ENCODE measurements at regions not wholly inside any gene's neighbourhood (a gene's known extent, or its start where the extent isn't known, plus 50 kb on each side); places are given as distances from the start of the nearest gene placed in this dataset.
"Not testable (repeated sequence)": the region's sequence is repeated elsewhere in the genome, so short reads cannot be mapped to it uniquely, and the experiment has no call there.

- no peak overlapping the region for H3K4me3 Mint-ChIP-seq
- no peak overlapping the region for H3K27ac Mint-ChIP-seq
- no peaks in the 10 kb centered on the region for H3K4me1 Mint-ChIP-seq (ENCODE audit: low read depth)
- intact Hi-C loops (cut with micrococcal nuclease): no loop called here
- no peaks in the 10 kb centered on the region for H3K9me3 Mint-ChIP-seq
- H3K27me3 Mint-ChIP-seq: no peaks in the 10 kb centered on the region
- H3K36me3 Mint-ChIP-seq (ENCODE audit: low read depth): no peaks in the 10 kb centered on the region
Observed at GRCh38 chr1:189117072-189117770, 1360.4 kb downstream of the BRINP3 start.

DNA sequence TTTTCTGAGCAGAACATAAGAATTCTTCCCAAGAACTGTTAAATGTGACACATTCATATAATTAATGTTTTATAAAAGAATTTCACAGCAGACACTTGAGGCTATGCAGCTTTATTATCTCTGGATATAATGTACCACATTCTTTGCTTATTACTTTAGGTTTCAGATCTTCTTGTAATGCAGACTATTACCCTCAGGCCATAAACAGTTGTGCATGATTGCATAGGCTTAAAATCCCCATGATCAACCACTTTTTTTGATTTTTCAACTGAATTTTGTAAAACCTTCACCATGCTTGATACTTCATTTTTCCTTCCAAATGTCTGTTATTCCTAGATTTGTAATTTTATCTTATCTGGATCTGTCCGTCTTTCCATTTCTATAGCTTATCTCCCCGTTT lies 1355.7 kb downstream of the BRINP3 start:
- intact Hi-C loops (cut with micrococcal nuclease): no loop called here
- H3K27me3 Mint-ChIP-seq: no peaks in the 10 kb centered on the region
- H3K4me1 Mint-ChIP-seq (ENCODE audit: low read depth): no peaks in the 10 kb centered on the region
- H3K27ac Mint-ChIP-seq: no peak overlapping the region
- H3K4me3 Mint-ChIP-seq: no peak overlapping the region
- peaks cover 10% of the 10 kb centered on the region for H3K9me3 Mint-ChIP-seq
- H3K36me3 Mint-ChIP-seq (ENCODE audit: low read depth): no peaks in the 10 kb centered on the region

GRCh38 chr1:189125694-189126093 lies 1352.0 kb downstream of the BRINP3 start:
- H3K4me1 Mint-ChIP-seq (ENCODE audit: low read depth): no peaks in the 10 kb centered on the region
- H3K4me3 Mint-ChIP-seq: no peak overlapping the region
- no peaks in the 10 kb centered on the region for H3K36me3 Mint-ChIP-seq (ENCODE audit: low read depth)
- H3K27ac Mint-ChIP-seq: no peak overlapping the region
- intact Hi-C loops (cut with micrococcal nuclease): no loop called here
- peaks cover 10% of the 10 kb centered on the region for H3K9me3 Mint-ChIP-seq
- H3K27me3 Mint-ChIP-seq: no peaks in the 10 kb centered on the region

- H3K4me1 Mint-ChIP-seq (ENCODE audit: low read depth): no peaks in the 10 kb centered on the region
- H3K4me3 Mint-ChIP-seq: no peak overlapping the region
- H3K27me3 Mint-ChIP-seq: no peaks in the 10 kb centered on the region
- intact Hi-C loops (cut with micrococcal nuclease): no loop called here
- H3K36me3 Mint-ChIP-seq (ENCODE audit: low read depth): no peaks in the 10 kb centered on the region
- no peaks in the 10 kb centered on the region for H3K9me3 Mint-ChIP-seq
- no peak overlapping the region for H3K27ac Mint-ChIP-seq
Observed at GRCh38 chr1:189131576-189131975, 1346.1 kb downstream of the BRINP3 start.

- H3K9me3 Mint-ChIP-seq: peaks cover 21% of the 10 kb centered on the region
- intact Hi-C loops (cut with micrococcal nuclease): not testable (repeated sequence)
Observed at GRCh38 chr1:189139748-189140147, 1337.9 kb downstream of the BRINP3 start.

DNA sequence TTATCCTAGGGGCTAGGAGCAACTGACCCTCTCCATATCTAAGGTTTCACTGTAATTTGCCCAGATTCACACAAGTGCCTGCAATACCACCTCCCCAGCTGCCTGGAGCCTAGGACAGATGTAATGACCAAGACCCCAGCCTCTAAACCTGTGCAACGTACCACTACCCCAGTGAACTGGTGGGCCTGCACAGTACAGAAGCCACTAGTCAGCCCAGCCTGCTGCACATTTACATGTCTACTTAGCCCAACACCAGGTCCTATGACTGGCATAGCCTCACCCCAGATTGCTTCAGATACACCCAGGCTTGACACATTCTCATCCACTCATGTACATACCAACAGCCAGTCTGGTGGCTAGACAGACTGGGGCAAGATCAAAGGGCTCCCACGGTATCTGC lies 1336.6 kb downstream of the BRINP3 start:
- Mint-ChIP-seq H3K4me1 (ENCODE audit: low read depth) (no peaks in the 10 kb centered on the region), H3K4me3 (no peak overlapping the region), H3K36me3 (ENCODE audit: low read depth) (no peaks in the 10 kb centered on the region), H3K27me3 (no peaks in the 10 kb centered on the region), H3K27ac (no peak overlapping the region), H3K9me3 (peaks cover 21% of the 10 kb centered on the region)
- intact Hi-C loops (cut with micrococcal nuclease): no loop called here

More at GRCh38 chr1:189139748-189140147, 1337.9 kb downstream of the BRINP3 start:
- not testable (repeated sequence) for H3K4me1 Mint-ChIP-seq (ENCODE audit: low read depth); H3K27ac Mint-ChIP-seq; H3K36me3 Mint-ChIP-seq (ENCODE audit: low read depth); H3K27me3 Mint-ChIP-seq; H3K4me3 Mint-ChIP-seq

DNA sequence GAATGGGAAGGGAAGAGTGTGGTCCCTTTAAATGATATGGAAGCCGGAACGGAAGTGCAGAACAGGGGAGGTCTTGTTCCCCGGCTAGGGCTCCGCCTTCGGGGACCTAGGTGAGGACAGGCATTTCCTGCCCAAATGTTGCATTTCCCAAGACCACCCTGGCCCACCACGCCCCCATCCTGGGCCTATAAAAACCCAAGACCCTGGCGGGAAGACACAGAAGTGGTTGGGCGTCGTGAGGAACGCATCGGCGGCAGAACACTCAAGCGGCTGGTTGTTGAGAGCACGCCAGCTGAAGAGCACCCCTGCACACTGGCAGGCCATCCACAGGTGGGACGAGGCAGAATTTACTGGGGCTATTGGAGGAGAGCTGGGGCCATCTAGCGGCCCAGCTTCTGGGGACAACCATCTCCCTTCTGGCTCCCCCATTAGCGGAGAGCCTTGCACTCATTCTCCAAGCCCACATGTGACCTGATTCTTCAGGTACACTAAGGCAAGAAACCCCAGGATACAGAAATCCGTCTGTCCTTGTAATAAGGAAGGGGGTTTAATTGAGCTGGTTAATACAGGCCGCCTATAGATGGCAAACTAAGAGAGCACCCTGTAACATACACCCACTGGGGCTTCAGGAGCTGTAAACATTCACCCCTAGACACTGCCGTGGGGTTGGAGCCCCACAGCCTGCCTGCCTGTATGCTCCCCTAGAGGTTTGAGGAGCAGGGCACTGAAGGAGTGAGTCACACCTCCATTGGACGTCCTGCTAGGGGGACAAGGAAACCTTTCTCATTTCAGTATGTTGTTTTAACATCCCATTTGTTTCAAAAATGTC lies 1327.9 kb downstream of the BRINP3 start:
- Mint-ChIP-seq H3K36me3 (ENCODE audit: low read depth) (no peaks in the 10 kb centered on the region), H3K4me1 (ENCODE audit: low read depth) (no peaks in the 10 kb centered on the region), H3K27me3 (no peaks in the 10 kb centered on the region), H3K27ac (no peak overlapping the region), H3K9me3 (peaks cover 13% of the 10 kb centered on the region), H3K4me3 (no peak overlapping the region)
- intact Hi-C loops (cut with micrococcal nuclease): no loop called here

GRCh38 chr1:189150624-189151023 lies 1327.0 kb downstream of the BRINP3 start:
- Mint-ChIP-seq H3K27ac (no peak overlapping the region), H3K9me3 (peaks cover 16% of the 10 kb centered on the region), H3K36me3 (ENCODE audit: low read depth) (no peaks in the 10 kb centered on the region), H3K4me1 (ENCODE audit: low read depth) (no peaks in the 10 kb centered on the region), H3K27me3 (no peaks in the 10 kb centered on the region), H3K4me3 (no peak overlapping the region)
- intact Hi-C loops (cut with micrococcal nuclease): no loop called here

- H3K27ac Mint-ChIP-seq: no peak overlapping the region
- no peaks in the 10 kb centered on the region for H3K4me1 Mint-ChIP-seq (ENCODE audit: low read depth)
- peaks cover 23% of the 10 kb centered on the region for H3K9me3 Mint-ChIP-seq
- H3K27me3 Mint-ChIP-seq: no peaks in the 10 kb centered on the region
- intact Hi-C loops (cut with micrococcal nuclease): no loop called here
- H3K36me3 Mint-ChIP-seq (ENCODE audit: low read depth): no peaks in the 10 kb centered on the region
- no peak overlapping the region for H3K4me3 Mint-ChIP-seq
Observed at GRCh38 chr1:189151361-189151760, 1326.3 kb downstream of the BRINP3 start.

- Mint-ChIP-seq H3K27me3 (no peaks in the 10 kb centered on the region), H3K9me3 (peaks cover 23% of the 10 kb centered on the region), H3K4me3 (no peak overlapping the region), H3K4me1 (ENCODE audit: low read depth) (no peaks in the 10 kb centered on the region), H3K36me3 (ENCODE audit: low read depth) (no peaks in the 10 kb centered on the region), H3K27ac (no peak overlapping the region)
- intact Hi-C loops (cut with micrococcal nuclease): no loop called here
Observed at GRCh38 chr1:189152685-189153084, 1325.0 kb downstream of the BRINP3 start.

- intact Hi-C loops (cut with micrococcal nuclease): no loop called here
- Mint-ChIP-seq H3K27ac (no peak overlapping the region), H3K4me3 (no peak overlapping the region), H3K36me3 (ENCODE audit: low read depth) (no peaks in the 10 kb centered on the region), H3K4me1 (ENCODE audit: low read depth) (no peaks in the 10 kb centered on the region), H3K9me3 (peaks cover 18% of the 10 kb centered on the region), H3K27me3 (no peaks in the 10 kb centered on the region)
Observed at GRCh38 chr1:189158155-189158554, 1319.5 kb downstream of the BRINP3 start.

DNA sequence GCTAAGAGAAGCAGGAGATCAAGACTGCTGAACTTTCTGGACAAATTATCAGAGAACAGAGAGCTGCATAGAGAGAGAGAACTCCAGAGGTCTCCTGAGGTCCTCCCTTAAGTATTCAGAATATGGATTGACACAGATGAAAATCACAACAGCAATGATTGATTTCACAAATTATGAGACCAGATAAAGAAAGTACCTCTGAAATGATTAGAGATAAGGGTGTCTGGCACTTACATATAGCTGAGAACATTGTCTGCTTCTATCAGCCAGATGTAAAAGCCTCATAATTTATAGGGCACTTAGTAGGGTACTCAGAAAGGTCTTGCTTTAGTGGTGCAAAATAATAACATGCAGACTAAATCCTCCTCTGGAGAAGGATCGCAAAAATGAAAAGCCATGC lies 1301.8 kb downstream of the BRINP3 start:
- Mint-ChIP-seq H3K9me3 (peaks cover 32% of the 10 kb centered on the region), H3K4me3 (no peak overlapping the region), H3K4me1 (ENCODE audit: low read depth) (no peaks in the 10 kb centered on the region), H3K27me3 (no peaks in the 10 kb centered on the region), H3K36me3 (ENCODE audit: low read depth) (no peaks in the 10 kb centered on the region), H3K27ac (no peak overlapping the region)
- intact Hi-C loops (cut with micrococcal nuclease): no loop called here

DNA sequence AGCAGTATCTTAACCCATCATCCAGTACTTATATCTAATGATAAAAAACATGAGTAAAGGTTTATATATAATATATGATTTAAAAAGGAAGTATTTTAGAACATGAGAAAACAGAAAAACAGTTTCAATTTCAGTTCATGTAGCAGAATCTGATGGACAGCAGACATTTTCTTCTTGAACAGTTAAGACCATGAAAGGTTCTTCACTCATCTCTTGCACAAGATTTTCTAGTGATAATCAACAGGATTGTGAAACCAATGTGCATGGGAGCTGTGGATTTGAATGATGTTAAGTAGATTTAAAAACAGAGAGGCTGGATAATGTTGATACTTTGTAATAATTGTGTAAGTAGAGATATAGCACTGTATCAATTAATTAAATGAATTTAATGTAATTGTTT lies 1297.6 kb downstream of the BRINP3 start:
- Mint-ChIP-seq H3K27me3 (no peaks in the 10 kb centered on the region), H3K9me3 (peaks cover 9% of the 10 kb centered on the region), H3K4me3 (no peak overlapping the region), H3K27ac (no peak overlapping the region), H3K4me1 (ENCODE audit: low read depth) (no peaks in the 10 kb centered on the region), H3K36me3 (ENCODE audit: low read depth) (no peaks in the 10 kb centered on the region)
- intact Hi-C loops (cut with micrococcal nuclease): no loop called here

GRCh38 chr1:189185097-189185496 lies 1292.6 kb downstream of the BRINP3 start:
- no peak overlapping the region for H3K4me3 Mint-ChIP-seq
- H3K4me1 Mint-ChIP-seq (ENCODE audit: low read depth): no peaks in the 10 kb centered on the region
- H3K36me3 Mint-ChIP-seq (ENCODE audit: low read depth): no peaks in the 10 kb centered on the region
- H3K27me3 Mint-ChIP-seq: no peaks in the 10 kb centered on the region
- intact Hi-C loops (cut with micrococcal nuclease): no loop called here
- H3K27ac Mint-ChIP-seq: no peak overlapping the region
- peaks cover 4% of the 10 kb centered on the region for H3K9me3 Mint-ChIP-seq

All from dendritic cell treated with granulocyte-macrophage colony-stimulating factor and Interleukin-4, amounts not matched to agents 40 ng/mL and 50 ng/mL, for 4 days (primary cell).